Gastroesophageal sphincter (tissue), 4 donors: ENCODE measurements at regions not wholly inside any gene's neighbourhood (a gene's known extent, or its start where the extent isn't known, plus 50 kb on each side); places are given as distances from the start of the nearest gene placed in this dataset.

ENCODE experiments used
- ATAC-seq: fragments of 150-250 bp; one replicate; pipeline ENCODE4 v1.9.1; 2016; ENCODE audit warnings: mild to moderate bottlenecking, moderate library complexity
- H3K27ac ChIP-seq, 4 donors: fragments of 200-600 bp; sonication (generic) in 3 of 4; 1 replicate in 3 of 4; 2 replicates in 1 of 4; pipeline ENCODE4 v1.5.1; 2016 to 2019
- H3K27me3 ChIP-seq: fragments of 200-600 bp; sonication (generic); one replicate; pipeline ENCODE4 v1.5.1; 2019
- H3K36me3 ChIP-seq, 2 donors: fragments of 200-600 bp; sonication (generic); one replicate each; pipeline ENCODE4 v1.5.1; 2019; ENCODE audit warnings: control low read depth in 1 of 2
- H3K4me1 ChIP-seq, 3 donors: fragments of 200-600 bp; sonication (generic); 1 replicate in 2 of 3; 2 replicates in 1 of 3; pipeline ENCODE4 v1.5.1; 2016 to 2019; ENCODE audit warnings: control low read depth in 2 of 3
- H3K4me3 ChIP-seq, 2 donors: fragments of 200-600 bp; sonication (generic); one replicate each; pipeline ENCODE4 v1.5.1; 2019; ENCODE audit warnings: mild to moderate bottlenecking in 1 of 2, moderate library complexity in 1 of 2
- H3K9me3 ChIP-seq, 3 donors: fragments of 200-600 bp; sonication (generic); one replicate each; pipeline ENCODE4 v1.5.1; 2017 to 2019; ENCODE audit warnings: control low read depth in 2 of 3
- EP300 ChIP-seq: sonication (generic); formaldehyde crosslinking; IDR thresholded peaks from one replicate; pipeline ENCODE4 v1.6.1; 2017; ENCODE audit warnings: antibody characterized with exemption, mild to moderate bottlenecking
- POLR2A ChIP-seq, 2 donors: fragments of 450-650 bp; IDR thresholded peaks; one replicate each; pipeline ENCODE4 v1.6.1; 2017; ENCODE audit warnings: antibody characterized with exemption in 2 of 2, mild to moderate bottlenecking in 2 of 2, moderate library complexity in 1 of 2
- POLR2AphosphoS5 ChIP-seq: sonication (generic); formaldehyde crosslinking; IDR thresholded peaks from one replicate; pipeline ENCODE4 v1.6.1; 2017; ENCODE audit warnings: antibody characterized with exemption
- WGBS, 2 donors: methylation state at CpG; one replicate each; pipeline ENCODE4 v1.1.5; 2018; ENCODE audit warnings: low coverage in 1 of 2; 5-methylcytosine and 5-hydroxymethylcytosine counted together
- TF ChIP-seq, protein P1 (sequence below), 4 experiments: fragments of 200-600 bp in 2 of 4; fragments of 450-650 bp in 2 of 4; sonication (generic) in 1 of 4; IDR thresholded peaks; one replicate each; pipeline ENCODE4 v1.5.1; 2017 to 2019; ENCODE audit warnings: antibody characterized with exemption in 4 of 4, mild to moderate bottlenecking in 2 of 4, moderate library complexity in 2 of 4

DNA sequence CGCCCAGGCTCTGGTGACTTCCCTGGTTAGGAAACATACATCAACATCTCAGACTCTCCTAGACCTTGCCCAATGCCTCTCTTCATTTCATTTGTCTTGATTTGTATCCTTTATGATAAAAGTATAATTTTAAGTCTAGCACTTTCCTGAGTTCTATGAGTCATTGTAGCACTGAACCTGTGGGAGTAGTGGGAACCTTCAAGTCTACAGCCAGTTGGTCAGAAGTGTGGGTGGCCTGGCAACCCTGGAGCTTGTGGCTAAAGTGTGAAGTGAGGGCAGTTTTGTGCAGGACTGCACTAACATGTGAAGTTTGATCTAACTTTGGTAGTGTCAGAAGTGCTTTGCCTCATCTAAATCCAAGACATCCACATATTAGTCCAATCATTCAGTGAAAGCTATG lies 259.3 kb upstream of the IGFBP7 start:
- no peak for ATAC-seq
- TF ChIP-seq EP300: no peak
- TF ChIP-seq POLR2A (IDR thresholded peaks at IDR 0.05): no peak
- TF ChIP-seq, protein P1, sequence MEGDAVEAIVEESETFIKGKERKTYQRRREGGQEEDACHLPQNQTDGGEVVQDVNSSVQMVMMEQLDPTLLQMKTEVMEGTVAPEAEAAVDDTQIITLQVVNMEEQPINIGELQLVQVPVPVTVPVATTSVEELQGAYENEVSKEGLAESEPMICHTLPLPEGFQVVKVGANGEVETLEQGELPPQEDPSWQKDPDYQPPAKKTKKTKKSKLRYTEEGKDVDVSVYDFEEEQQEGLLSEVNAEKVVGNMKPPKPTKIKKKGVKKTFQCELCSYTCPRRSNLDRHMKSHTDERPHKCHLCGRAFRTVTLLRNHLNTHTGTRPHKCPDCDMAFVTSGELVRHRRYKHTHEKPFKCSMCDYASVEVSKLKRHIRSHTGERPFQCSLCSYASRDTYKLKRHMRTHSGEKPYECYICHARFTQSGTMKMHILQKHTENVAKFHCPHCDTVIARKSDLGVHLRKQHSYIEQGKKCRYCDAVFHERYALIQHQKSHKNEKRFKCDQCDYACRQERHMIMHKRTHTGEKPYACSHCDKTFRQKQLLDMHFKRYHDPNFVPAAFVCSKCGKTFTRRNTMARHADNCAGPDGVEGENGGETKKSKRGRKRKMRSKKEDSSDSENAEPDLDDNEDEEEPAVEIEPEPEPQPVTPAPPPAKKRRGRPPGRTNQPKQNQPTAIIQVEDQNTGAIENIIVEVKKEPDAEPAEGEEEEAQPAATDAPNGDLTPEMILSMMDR (IDR thresholded peaks at IDR 0.05): no peak
- no peak for TF ChIP-seq POLR2AphosphoS5
- Histone ChIP-seq H3K9me3 (no peaks in the 10 kb centered on the region), H3K4me3 (no peak overlapping the region), H3K36me3 (no peaks in the 10 kb centered on the region), H3K4me1 (no peaks in the 10 kb centered on the region), H3K27me3 (no peaks in the 10 kb centered on the region), H3K27ac (no peak overlapping the region)
- 100% methylated on average over 1 of the region's 1 CpG; no CpG with 5 or more reads in 1 of the 2 donors for WGBS, 2 donors

DNA sequence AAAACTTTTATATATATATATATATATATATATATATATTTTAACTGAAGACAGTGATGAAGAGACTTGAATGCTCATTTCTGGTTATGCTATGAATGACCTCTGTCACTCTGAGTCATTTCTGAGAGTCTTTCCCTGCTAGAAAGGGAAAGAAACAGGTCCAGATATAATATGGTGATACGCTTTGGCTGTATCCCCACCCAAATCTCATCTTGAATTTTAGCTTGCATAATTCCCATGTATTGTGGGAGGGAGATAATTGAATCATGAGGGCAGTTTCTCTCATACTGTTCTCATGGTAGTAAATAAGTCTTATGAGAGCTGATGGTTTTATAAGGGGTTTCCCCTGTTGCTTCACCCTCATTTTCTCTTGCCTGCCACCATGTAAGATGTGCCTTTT lies 254.1 kb upstream of the IGFBP7 start:
- WGBS, 2 donors: 94 to 100% methylated on average over 1 of the region's 1 CpG
- no peak overlapping the region for H3K27ac ChIP-seq
- H3K9me3 ChIP-seq: no peaks in the 10 kb centered on the region
- peaks cover 0 to 17% (median 3%) of the 10 kb centered on the region in 3 donors for H3K4me1 ChIP-seq
- ATAC-seq: no peak
- TF ChIP-seq, protein P1 (IDR thresholded peaks at IDR 0.05): no peak
- TF ChIP-seq EP300 (no peak), POLR2AphosphoS5 (no peak), POLR2A (IDR thresholded peaks at IDR 0.05) (no peak)
- no peak overlapping the region for H3K4me3 ChIP-seq
- no peaks in the 10 kb centered on the region for H3K36me3 ChIP-seq
- H3K27me3 ChIP-seq: no peaks in the 10 kb centered on the region

DNA sequence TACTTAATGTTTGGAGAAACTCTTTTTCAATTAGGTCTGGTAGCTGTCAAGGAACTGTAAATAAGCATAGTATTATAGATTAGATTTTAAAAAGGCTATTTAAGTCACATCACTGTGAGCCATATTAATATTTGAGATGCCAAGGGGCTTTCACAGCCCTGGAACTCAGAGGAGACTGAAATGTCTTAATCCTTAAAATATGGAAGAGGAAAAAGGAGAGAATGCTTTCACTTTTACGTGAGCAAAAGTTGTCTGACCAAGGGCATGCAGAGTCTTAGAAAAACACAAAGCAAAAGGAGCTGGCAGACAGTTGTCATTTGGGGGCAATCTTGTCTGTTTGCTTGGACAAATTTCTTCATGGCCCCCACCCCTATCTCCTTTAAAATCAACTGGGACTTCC lies 253.2 kb upstream of the IGFBP7 start:
- Histone ChIP-seq H3K4me3 (no peak overlapping the region), H3K4me1 (peaks cover 0 to 17% (median 3%) of the 10 kb centered on the region in 3 donors), H3K27ac (no peak overlapping the region), H3K36me3 (no peaks in the 10 kb centered on the region), H3K27me3 (no peaks in the 10 kb centered on the region), H3K9me3 (no peaks in the 10 kb centered on the region)
- ATAC-seq: no peak
- 0% methylated on average over 1 of the region's 1 CpG for WGBS, 2 donors
- TF ChIP-seq EP300 (no peak), POLR2A (IDR thresholded peaks at IDR 0.05) (no peak)

DNA sequence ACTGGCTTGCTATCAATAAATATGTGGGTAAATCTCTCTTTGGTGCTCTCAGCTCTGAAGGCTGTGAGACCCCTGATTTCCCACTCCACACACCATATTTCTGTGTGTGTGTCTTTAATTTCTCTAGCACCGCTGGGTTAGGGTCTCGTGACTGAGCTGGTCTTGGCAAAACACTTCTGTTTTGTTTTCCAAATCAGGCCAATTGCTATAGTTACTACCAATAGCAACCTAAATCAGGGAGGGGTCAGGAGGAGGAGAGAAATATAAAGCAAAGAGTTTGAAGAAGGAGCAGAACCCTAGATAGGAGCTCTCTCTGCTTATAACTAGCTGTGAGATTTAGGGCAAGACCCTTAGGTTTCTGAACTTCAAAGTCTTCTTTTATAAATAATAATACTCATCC lies 250.5 kb upstream of the IGFBP7 start:
- TF ChIP-seq, protein P1 (IDR thresholded peaks at IDR 0.05): no peak
- TF ChIP-seq EP300 (no peak), POLR2AphosphoS5 (no peak), POLR2A (IDR thresholded peaks at IDR 0.05) (no peak)
- WGBS, 2 donors: 83% methylated on average over 1 of the region's 2 CpGs; no CpG with 5 or more reads in 1 of the 2 donors
- Histone ChIP-seq H3K4me1 (peaks cover 0 to 17% (median 3%) of the 10 kb centered on the region in 3 donors), H3K27me3 (no peaks in the 10 kb centered on the region), H3K36me3 (no peaks in the 10 kb centered on the region), H3K27ac (no peak overlapping the region), H3K9me3 (no peaks in the 10 kb centered on the region), H3K4me3 (no peak overlapping the region)
- no peak for ATAC-seq

DNA sequence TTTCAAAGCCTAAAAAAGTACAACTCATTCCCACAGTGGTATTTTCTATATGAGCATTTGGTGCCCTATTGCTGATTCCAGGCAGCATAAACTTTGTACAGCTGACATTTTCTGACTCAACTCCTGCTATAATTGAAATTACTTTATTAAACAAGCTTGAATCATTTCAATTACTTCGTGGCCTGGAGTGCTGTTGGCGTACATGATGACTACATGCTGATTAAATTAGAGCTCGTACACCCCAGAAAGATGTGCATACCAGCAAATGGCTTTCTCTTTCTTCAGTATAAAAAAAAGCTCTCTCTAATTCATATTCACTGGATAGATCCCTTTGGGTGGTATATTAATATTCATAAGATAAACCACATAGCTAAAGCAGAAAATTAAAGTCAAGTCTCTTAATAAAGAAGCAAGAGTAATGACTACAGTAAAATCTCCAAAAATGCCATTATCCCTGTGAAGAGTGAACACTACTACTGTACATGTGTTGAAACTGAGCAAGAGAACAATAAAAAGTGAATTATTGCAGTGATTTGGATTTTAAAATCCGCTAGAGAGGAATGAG lies 245.0 kb upstream of the IGFBP7 start:
- H3K36me3 ChIP-seq: no peaks in the 10 kb centered on the region
- TF ChIP-seq, protein P1 (IDR thresholded peaks at IDR 0.05): no peak
- no peak for TF ChIP-seq POLR2A (IDR thresholded peaks at IDR 0.05)
- TF ChIP-seq EP300: no peak
- TF ChIP-seq POLR2AphosphoS5: no peak
- no peak for ATAC-seq
- H3K9me3 ChIP-seq: no peaks in the 10 kb centered on the region
- H3K27ac ChIP-seq: no peak overlapping the region
- 67 to 68% methylated on average over 3 to 4 of the region's 4 CpGs for WGBS, 2 donors
- H3K4me3 ChIP-seq: no peak overlapping the region
- H3K27me3 ChIP-seq: no peaks in the 10 kb centered on the region
- no peaks in the 10 kb centered on the region for H3K4me1 ChIP-seq
